WTC11 (cell line): ENCODE measurements at regions not wholly inside any gene's neighbourhood (a gene's known extent, or its start where the extent isn't known, plus 50 kb on each side); places are given as distances from the start of the nearest gene placed in this dataset.

ENCODE experiments used
- CREM ChIP-seq: sonication (generic); formaldehyde crosslinking; IDR thresholded peaks from 2 replicates; pipeline ENCODE4 v1.8.1; 2022; ENCODE audit warnings: mild to moderate bottlenecking, missing genetic modification reagents, moderate library complexity
- FOXP1 ChIP-seq: sonication (generic); formaldehyde crosslinking; IDR thresholded peaks from 2 replicates; pipeline ENCODE4 v1.8.0; 2022; ENCODE audit warnings: missing genetic modification reagents, mild to moderate bottlenecking, moderate library complexity, borderline replicate concordance
- JUN ChIP-seq: sonication (generic); formaldehyde crosslinking; IDR thresholded peaks from 2 replicates; pipeline ENCODE4 v1.8.0; 2023; ENCODE audit warnings: mild to moderate bottlenecking, missing genetic modification reagents
- NFE2L1 ChIP-seq: sonication (generic); formaldehyde crosslinking; IDR thresholded peaks from 2 replicates; pipeline ENCODE4 v1.8.1; 2023; ENCODE audit warnings: missing genetic modification reagents
- NR3C1 ChIP-seq: sonication (generic); formaldehyde crosslinking; conservative IDR thresholded peaks from 2 replicates; pipeline ENCODE4 v1.8.1; 2023; ENCODE audit warnings: low read depth, mild to moderate bottlenecking, missing genetic modification reagents
- SP1 ChIP-seq: sonication (generic); formaldehyde crosslinking; conservative IDR thresholded peaks from 2 replicates; pipeline ENCODE4 v1.8.1; 2022; ENCODE audit warnings: missing genetic modification reagents
- TCF7 ChIP-seq: sonication (generic); formaldehyde crosslinking; IDR thresholded peaks from 2 replicates; pipeline ENCODE4 v1.8.0; 2022; ENCODE audit warnings: mild to moderate bottlenecking, low read depth, missing genetic modification reagents, moderate library complexity
- TP53 ChIP-seq: sonication (generic); formaldehyde crosslinking; IDR thresholded peaks from 2 replicates; pipeline ENCODE4 v1.8.1; 2023; ENCODE audit warnings: mild to moderate bottlenecking, missing genetic modification reagents
- ZNF263 ChIP-seq: sonication (generic); formaldehyde crosslinking; IDR thresholded peaks from 2 replicates; pipeline ENCODE4 v1.8.1; 2022; ENCODE audit warnings: low read depth, mild to moderate bottlenecking, moderate library complexity, missing genetic modification reagents
- ZNF416 ChIP-seq: fragments of 250-450 bp; sonication (Bioruptor Pico); IDR thresholded peaks from 2 replicates; pipeline ENCODE4 v1.9.0; 2021; ENCODE audit warnings: mild to moderate bottlenecking, inconsistent platforms
- TF ChIP-seq, protein P1 (sequence below): fragments of 200-600 bp; IDR thresholded peaks from 2 replicates; pipeline ENCODE4 v1.8.0; 2022; ENCODE audit warnings: antibody characterized with exemption
- TF ChIP-seq, protein P2 (sequence below): sonication (generic); formaldehyde crosslinking; IDR thresholded peaks from 2 replicates; pipeline ENCODE4 v1.8.0; 2023; ENCODE audit warnings: mild to moderate bottlenecking, missing genetic modification reagents
- TF ChIP-seq, protein P3 (sequence below): sonication (generic); formaldehyde crosslinking; conservative IDR thresholded peaks from 2 replicates; pipeline ENCODE4 v1.8.1; 2022; ENCODE audit warnings: mild to moderate bottlenecking, missing genetic modification reagents

- TF ChIP-seq TCF7 (CRISPR knock-in tag) (no peak), FOXP1 (CRISPR knock-in tag) (no peak), SP1 (CRISPR knock-in tag) (no peak), JUN (CRISPR knock-in tag) (no peak), TP53 (CRISPR knock-in tag) (no peak), ZNF263 (CRISPR knock-in tag) (no peak), NR3C1 (CRISPR knock-in tag) (no peak), CREM (CRISPR knock-in tag) (no peak), ZNF416 (no peak), NFE2L1 (no peak)
- TF ChIP-seq, protein P1, sequence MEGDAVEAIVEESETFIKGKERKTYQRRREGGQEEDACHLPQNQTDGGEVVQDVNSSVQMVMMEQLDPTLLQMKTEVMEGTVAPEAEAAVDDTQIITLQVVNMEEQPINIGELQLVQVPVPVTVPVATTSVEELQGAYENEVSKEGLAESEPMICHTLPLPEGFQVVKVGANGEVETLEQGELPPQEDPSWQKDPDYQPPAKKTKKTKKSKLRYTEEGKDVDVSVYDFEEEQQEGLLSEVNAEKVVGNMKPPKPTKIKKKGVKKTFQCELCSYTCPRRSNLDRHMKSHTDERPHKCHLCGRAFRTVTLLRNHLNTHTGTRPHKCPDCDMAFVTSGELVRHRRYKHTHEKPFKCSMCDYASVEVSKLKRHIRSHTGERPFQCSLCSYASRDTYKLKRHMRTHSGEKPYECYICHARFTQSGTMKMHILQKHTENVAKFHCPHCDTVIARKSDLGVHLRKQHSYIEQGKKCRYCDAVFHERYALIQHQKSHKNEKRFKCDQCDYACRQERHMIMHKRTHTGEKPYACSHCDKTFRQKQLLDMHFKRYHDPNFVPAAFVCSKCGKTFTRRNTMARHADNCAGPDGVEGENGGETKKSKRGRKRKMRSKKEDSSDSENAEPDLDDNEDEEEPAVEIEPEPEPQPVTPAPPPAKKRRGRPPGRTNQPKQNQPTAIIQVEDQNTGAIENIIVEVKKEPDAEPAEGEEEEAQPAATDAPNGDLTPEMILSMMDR, result no peak
- TF ChIP-seq, protein P2, sequence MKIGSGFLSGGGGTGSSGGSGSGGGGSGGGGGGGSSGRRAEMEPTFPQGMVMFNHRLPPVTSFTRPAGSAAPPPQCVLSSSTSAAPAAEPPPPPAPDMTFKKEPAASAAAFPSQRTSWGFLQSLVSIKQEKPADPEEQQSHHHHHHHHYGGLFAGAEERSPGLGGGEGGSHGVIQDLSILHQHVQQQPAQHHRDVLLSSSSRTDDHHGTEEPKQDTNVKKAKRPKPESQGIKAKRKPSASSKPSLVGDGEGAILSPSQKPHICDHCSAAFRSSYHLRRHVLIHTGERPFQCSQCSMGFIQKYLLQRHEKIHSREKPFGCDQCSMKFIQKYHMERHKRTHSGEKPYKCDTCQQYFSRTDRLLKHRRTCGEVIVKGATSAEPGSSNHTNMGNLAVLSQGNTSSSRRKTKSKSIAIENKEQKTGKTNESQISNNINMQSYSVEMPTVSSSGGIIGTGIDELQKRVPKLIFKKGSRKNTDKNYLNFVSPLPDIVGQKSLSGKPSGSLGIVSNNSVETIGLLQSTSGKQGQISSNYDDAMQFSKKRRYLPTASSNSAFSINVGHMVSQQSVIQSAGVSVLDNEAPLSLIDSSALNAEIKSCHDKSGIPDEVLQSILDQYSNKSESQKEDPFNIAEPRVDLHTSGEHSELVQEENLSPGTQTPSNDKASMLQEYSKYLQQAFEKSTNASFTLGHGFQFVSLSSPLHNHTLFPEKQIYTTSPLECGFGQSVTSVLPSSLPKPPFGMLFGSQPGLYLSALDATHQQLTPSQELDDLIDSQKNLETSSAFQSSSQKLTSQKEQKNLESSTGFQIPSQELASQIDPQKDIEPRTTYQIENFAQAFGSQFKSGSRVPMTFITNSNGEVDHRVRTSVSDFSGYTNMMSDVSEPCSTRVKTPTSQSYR (CRISPR knock-in tag), result no peak
- TF ChIP-seq, protein P3, sequence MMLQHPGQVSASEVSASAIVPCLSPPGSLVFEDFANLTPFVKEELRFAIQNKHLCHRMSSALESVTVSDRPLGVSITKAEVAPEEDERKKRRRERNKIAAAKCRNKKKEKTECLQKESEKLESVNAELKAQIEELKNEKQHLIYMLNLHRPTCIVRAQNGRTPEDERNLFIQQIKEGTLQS (CRISPR knock-in tag), result no peak
Observed at GRCh38 chr18:78433562-78433961, 546.1 kb upstream of the SALL3 start.
